NCI-H2196 treated with DMSO at 0.1 percent for 48 hours (cell line): ENCODE measurements at regions not wholly inside any gene's neighbourhood (a gene's known extent, or its start where the extent isn't known, plus 50 kb on each side); places are given as distances from the start of the nearest gene placed in this dataset.

ENCODE experiments used
- DNase-seq: peaks from one replicate; lab custom pipeline; 2025; ENCODE audit not compliant: unreplicated experiment; lab: John Stamatoyannopoulos, UW

GRCh38 chr12:126055521-126055920 lies 990.3 kb downstream of the AACS start:
- DNase-seq = no peak

GRCh38 chr12:126061777-126062176 lies 996.5 kb downstream of the AACS start:
- DNase-seq = no peak

- no peak for DNase-seq
Observed at GRCh38 chr12:126064028-126064427, 998.8 kb downstream of the AACS start.

- DNase-seq = no peak
Observed at GRCh38 chr12:126067626-126068329, 1002.5 kb downstream of the AACS start.

- DNase-seq = no peak
Observed at GRCh38 chr12:126069549-126070165, 1004.4 kb downstream of the AACS start.

- no peak for DNase-seq
Observed at GRCh38 chr12:126076515-126076914, 1011.3 kb downstream of the AACS start.

- DNase-seq = no peak
Observed at GRCh38 chr12:126083926-126084325, 1018.7 kb downstream of the AACS start.

GRCh38 chr12:126084480-126084879 lies 1019.2 kb downstream of the AACS start:
- no peak for DNase-seq

GRCh38 chr12:126086242-126086641 lies 1021.0 kb downstream of the AACS start:
- no peak for DNase-seq

- DNase-seq = no peak
Observed at GRCh38 chr12:126087692-126088091, 1022.5 kb downstream of the AACS start.

GRCh38 chr12:126093908-126094307 lies 1028.7 kb downstream of the AACS start:
- DNase-seq = no peak

- DNase-seq = no peak
Observed at GRCh38 chr12:126095748-126096510, 1030.7 kb downstream of the AACS start.

- DNase-seq = no peak
Observed at GRCh38 chr12:126106706-126107105, 1041.5 kb downstream of the AACS start.

- no peak for DNase-seq
Observed at GRCh38 chr12:126107659-126108058, 1042.4 kb downstream of the AACS start.

GRCh38 chr12:126108247-126108646 lies 1043.0 kb downstream of the AACS start:
- no peak for DNase-seq

GRCh38 chr12:126112141-126112540 lies 1046.9 kb downstream of the AACS start:
- DNase-seq = no peak

- no peak for DNase-seq
Observed at GRCh38 chr12:126112849-126113248, 1047.6 kb downstream of the AACS start.

GRCh38 chr12:126114441-126114840 lies 1049.2 kb downstream of the AACS start:
- no peak for DNase-seq

GRCh38 chr12:126117502-126117901 lies 1052.3 kb downstream of the AACS start:
- DNase-seq = no peak

- no peak for DNase-seq
Observed at GRCh38 chr12:126139355-126139754, 1074.1 kb downstream of the AACS start.

GRCh38 chr12:126144603-126145002 lies 1079.4 kb downstream of the AACS start:
- DNase-seq = no peak

- DNase-seq = no peak
Observed at GRCh38 chr12:126147321-126147720, 1082.1 kb downstream of the AACS start.
